GM12891 (cell line): ENCODE measurements at regions not wholly inside any gene's neighbourhood (a gene's known extent, or its start where the extent isn't known, plus 50 kb on each side); places are given as distances from the start of the nearest gene placed in this dataset.

Experiments
- POLR2A ChIP-seq: IDR thresholded peaks from 2 replicates; pipeline ENCODE4 v1.6.1; 2011; ENCODE audit warnings: low read depth, low read length, control low read depth
- POLR2AphosphoS5 ChIP-seq: IDR thresholded peaks from 2 replicates; pipeline ENCODE4 v1.6.1; 2011; ENCODE audit warnings: low read depth, low read length, control low read depth
- POU2F2 ChIP-seq: IDR thresholded peaks from 2 replicates; pipeline ENCODE4 v1.6.1; 2011; ENCODE audit warnings: low read depth, mild to moderate bottlenecking, control low read depth, low read length, moderate library complexity
- TAF1 ChIP-seq: IDR thresholded peaks from 2 replicates; pipeline ENCODE4 v1.6.1; 2011; ENCODE audit warnings: low read depth, low read length, control low read depth

DNA sequence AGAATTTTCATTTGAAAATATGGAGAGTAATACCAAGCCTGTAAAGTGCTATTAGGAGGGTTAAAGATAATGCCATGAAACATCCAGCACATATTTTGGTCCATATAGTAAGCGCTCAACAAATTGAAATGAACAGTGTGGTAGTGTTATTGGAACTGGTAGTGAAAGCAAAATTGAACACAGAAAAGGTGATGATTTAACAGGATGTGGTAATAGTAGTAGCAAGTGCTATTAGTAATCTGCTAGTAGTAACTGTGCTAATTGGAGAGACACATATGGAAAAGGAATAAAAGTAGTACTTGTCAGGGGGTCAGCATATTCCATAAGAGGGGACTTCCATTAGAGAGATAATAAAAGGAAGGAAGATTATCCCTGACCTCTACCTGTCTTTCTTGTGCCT, 187.3 kb downstream of the HTR1A start:
- no peak for TF ChIP-seq POLR2A
- no peak for TF ChIP-seq POLR2AphosphoS5
- no peak for TF ChIP-seq POU2F2
- no peak for TF ChIP-seq TAF1
